HEK293T (cell line): ENCODE measurements at regions not wholly inside any gene's neighbourhood (a gene's known extent, or its start where the extent isn't known, plus 50 kb on each side); places are given as distances from the start of the nearest gene placed in this dataset.

ENCODE experiments used
- CTCF ChIA-PET: fragments of 350-600 bp; formaldehyde crosslinking; extraction: SDS; loops from one replicate; lab custom pipeline; 2021; ENCODE audit warnings: antibody characterized with exemption, inconsistent platforms; lab: Yijun Ruan, JAX
- POLR2A ChIA-PET: fragments of 350-600 bp; formaldehyde crosslinking; extraction: SDS; loops from one replicate; lab custom pipeline; 2020; ENCODE audit warnings: antibody characterized with exemption, inconsistent platforms; lab: Yijun Ruan, JAX
- DNase-seq: peaks from one replicate; pipeline ENCODE4 v3.0.0; 2012; ENCODE audit warnings: mixed read lengths; ENCODE audit errors: extremely low spot score
- ARNT ChIP-seq: fragments of 450-650 bp; IDR thresholded peaks from 2 replicates; pipeline ENCODE4 v1.6.1; 2017; ENCODE audit warnings: mild to moderate bottlenecking
- BHLHE40 ChIP-seq: fragments of 450-650 bp; IDR thresholded peaks from 2 replicates; pipeline ENCODE4 v1.6.1; 2016; ENCODE audit warnings: mild to moderate bottlenecking, moderate library complexity, borderline replicate concordance
- CTBP1 ChIP-seq: fragments of 450-650 bp; IDR thresholded peaks from 2 replicates; pipeline ENCODE4 v1.6.1; 2016; ENCODE audit warnings: borderline replicate concordance
- ELF4 ChIP-seq: fragments of 450-650 bp; IDR thresholded peaks from 2 replicates; pipeline ENCODE4 v1.6.1; 2017; ENCODE audit warnings: antibody characterized with exemption
- FOXA1 ChIP-seq: fragments of 450-650 bp; IDR thresholded peaks from 2 replicates; pipeline ENCODE4 v1.6.1; 2016; ENCODE audit warnings: mild to moderate bottlenecking
- FOXK2 ChIP-seq: fragments of 450-650 bp; IDR thresholded peaks from 2 replicates; pipeline ENCODE4 v1.6.1; 2016; ENCODE audit warnings: mild to moderate bottlenecking
- FOXM1 ChIP-seq: fragments of 450-650 bp; IDR thresholded peaks from 2 replicates; pipeline ENCODE4 v1.6.1; 2017; ENCODE audit warnings: mild to moderate bottlenecking, borderline replicate concordance
- HDGF ChIP-seq: fragments of 450-650 bp; IDR thresholded peaks from 2 replicates; pipeline ENCODE4 v1.6.1; 2017; ENCODE audit warnings: antibody characterized with exemption, borderline replicate concordance
- L3MBTL2 ChIP-seq: fragments of 450-650 bp; conservative IDR thresholded peaks from 2 replicates; pipeline ENCODE4 v1.6.1; 2016; ENCODE audit warnings: mild to moderate bottlenecking
- LEF1 ChIP-seq: fragments of 450-650 bp; IDR thresholded peaks from 2 replicates; pipeline ENCODE4 v1.6.1; 2017; ENCODE audit warnings: mild to moderate bottlenecking, borderline replicate concordance
- NFRKB ChIP-seq: fragments of 450-650 bp; IDR thresholded peaks from 2 replicates; pipeline ENCODE4 v1.6.1; 2016; ENCODE audit warnings: mild to moderate bottlenecking, moderate library complexity
- SP1 ChIP-seq: fragments of 450-650 bp; IDR thresholded peaks from 2 replicates; pipeline ENCODE4 v1.6.1; 2017
- SUZ12 ChIP-seq: fragments of 450-650 bp; IDR thresholded peaks from 2 replicates; pipeline ENCODE4 v1.6.1; 2016; ENCODE audit warnings: mild to moderate bottlenecking
- TARDBP ChIP-seq: fragments of 450-650 bp; IDR thresholded peaks from 2 replicates; pipeline ENCODE4 v1.6.1; 2016
- ZNF384 ChIP-seq: fragments of 450-650 bp; IDR thresholded peaks from 2 replicates; pipeline ENCODE4 v1.6.1; 2016
- TF ChIP-seq, protein P1 (sequence below): fragments of 450-650 bp; IDR thresholded peaks from 2 replicates; pipeline ENCODE4 v1.6.1; 2016

DNA sequence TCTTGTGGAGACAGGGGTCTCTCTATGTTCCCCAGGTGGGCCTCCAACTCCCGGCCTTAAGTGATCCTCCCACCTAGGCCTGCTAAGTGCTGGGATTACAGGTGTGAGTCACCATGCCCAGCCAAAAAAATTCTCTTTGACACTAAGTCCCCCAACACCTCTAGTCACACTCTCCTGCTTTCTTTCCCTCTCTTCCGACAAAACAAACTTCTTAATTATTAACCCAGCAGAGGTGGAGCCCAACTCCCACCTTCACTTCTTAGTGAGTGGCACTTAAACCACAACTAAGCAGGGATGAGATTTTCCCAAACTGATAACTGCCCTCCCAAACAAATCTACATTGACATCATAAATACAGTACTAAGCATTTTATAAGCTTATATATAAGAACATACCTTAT lies 60.5 kb upstream of the PMAIP1 start:
- DNase-seq = no peak
- ChIA-PET POLR2A (interaction anchor here (1.8 to 7.9 kb wide), 2 partner anchors 61 to 66 kb away, joined by 5 to 110 read pairs; partner anchors contain the start of gene PMAIP1), CTCF (no interaction called here)
- TF ChIP-seq BHLHE40 (no peak), L3MBTL2 (no peak), TARDBP (no peak), HDGF (no peak), FOXM1 (no peak), SUZ12 (no peak), FOXK2 (no peak), SP1 (no peak), CTBP1 (no peak), NFRKB (no peak), ARNT (no peak), LEF1 (no peak), FOXA1 (no peak)

DNA sequence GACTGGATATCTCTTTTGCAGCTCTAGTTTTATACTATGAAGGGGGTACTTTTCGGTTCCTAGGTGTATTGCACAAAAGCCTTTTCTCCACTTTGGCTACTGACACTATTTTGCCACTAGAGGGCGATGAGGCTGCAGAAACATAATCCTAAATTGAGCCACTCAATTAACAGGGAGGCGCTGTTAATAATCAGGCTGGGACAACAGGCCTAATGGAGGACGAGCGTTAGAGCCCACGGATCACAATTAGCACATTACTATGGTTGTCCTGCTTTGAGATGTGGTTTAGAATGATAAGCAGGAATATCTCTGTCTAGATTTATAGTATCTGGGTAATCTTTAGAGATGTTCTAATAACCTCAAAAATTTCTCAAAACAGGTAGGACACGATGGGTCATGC lies 62.2 kb upstream of the PMAIP1 start:
- TF ChIP-seq TARDBP (no peak), SP1 (no peak)
- ChIA-PET POLR2A (interaction anchor here (2.8 to 7.9 kb wide), 2 partner anchors 63 to 68 kb away, joined by 12 to 110 read pairs; partner anchors contain the start of gene PMAIP1), CTCF (interaction anchor here (0.7 to 1.2 kb wide), 3 partner anchors 47 to 109 kb away, joined by 3 read pairs; no protein-coding TSS in a partner anchor)
- peak; percentile 50 for DNase-seq

DNA sequence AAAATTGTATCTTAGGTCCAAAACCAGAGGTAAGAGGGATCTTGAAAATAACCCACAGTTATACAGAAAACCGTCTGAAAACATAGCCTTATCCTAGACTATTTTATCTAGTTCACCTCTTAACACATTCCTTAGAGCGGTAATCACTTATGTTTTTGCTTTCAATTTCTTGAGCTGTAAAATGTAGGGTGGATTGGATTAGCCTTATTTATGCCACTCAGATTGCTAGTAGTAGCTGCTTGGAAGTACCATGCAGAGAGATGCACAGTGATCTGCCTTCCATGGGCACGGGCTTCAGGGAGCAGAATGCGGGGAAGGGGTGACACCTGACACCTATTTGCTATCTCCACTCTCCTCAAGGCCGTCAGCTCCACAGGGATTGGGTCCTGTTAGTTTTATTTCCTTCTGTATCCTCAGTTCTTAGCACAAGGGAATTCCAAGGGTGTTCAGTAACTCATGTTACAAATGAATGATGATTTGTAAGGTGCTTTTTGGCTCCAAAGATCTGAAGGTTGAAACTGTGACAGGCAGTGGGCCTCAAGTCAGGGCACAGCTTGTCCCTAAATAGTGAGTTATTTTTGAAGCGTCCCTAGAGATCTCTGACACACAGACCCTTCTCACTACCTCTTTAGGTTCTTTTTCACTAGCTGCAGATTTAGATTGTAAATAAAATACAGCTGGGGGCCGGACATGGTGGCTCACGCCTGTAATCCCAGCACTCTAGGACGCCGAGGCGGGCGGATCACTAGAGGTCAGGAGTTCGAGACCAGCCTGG lies 64.0 kb upstream of the PMAIP1 start:
- CTCF ChIA-PET = interaction anchor here (0.7 to 2.1 kb wide), 6 partner anchors 13 to 208 kb away, joined by 3 to 14 read pairs (median 3); partner anchors contain the start of gene CCBE1
- TF ChIP-seq ELF4 (no peak), TARDBP (no peak), SP1 (no peak), LEF1 (no peak), NFRKB (no peak), FOXK2 (no peak), L3MBTL2 (no peak), FOXM1 (no peak), HDGF (no peak), ZNF384 (no peak), CTBP1 (no peak)
- TF ChIP-seq, protein P1, sequence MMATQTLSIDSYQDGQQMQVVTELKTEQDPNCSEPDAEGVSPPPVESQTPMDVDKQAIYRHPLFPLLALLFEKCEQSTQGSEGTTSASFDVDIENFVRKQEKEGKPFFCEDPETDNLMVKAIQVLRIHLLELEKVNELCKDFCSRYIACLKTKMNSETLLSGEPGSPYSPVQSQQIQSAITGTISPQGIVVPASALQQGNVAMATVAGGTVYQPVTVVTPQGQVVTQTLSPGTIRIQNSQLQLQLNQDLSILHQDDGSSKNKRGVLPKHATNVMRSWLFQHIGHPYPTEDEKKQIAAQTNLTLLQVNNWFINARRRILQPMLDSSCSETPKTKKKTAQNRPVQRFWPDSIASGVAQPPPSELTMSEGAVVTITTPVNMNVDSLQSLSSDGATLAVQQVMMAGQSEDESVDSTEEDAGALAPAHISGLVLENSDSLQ = no peak
- DNase-seq = no peak
- POLR2A ChIA-PET = interaction anchor here (2.8 to 7.9 kb wide), 2 partner anchors 65 to 70 kb away, joined by 12 to 110 read pairs; partner anchors contain the start of gene PMAIP1

DNA sequence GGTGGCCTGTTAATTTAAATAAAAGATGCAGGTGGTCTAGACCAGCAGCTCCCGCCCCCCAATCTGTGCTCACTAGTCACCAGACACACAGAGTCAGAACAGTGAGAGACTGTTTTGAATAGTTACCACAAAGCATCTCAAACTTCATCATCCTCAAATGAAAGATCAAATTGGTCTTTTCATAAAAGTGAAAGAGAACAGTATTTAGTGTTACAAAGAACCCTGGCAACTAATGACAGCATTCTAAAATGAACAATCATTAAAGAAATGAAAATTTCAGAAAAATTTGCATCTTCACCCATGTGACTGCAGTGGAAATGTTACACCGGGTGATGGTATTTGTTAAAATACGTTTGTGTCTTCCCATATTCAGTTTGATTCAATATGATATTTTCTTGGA lies 65.5 kb upstream of the PMAIP1 start:
- ChIA-PET CTCF (interaction anchor here (2.1 kb wide), 1 partner anchor 11 kb away, joined by 14 read pairs; no protein-coding TSS in a partner anchor), POLR2A (interaction anchor here (0.9 kb wide), 1 partner anchor 70 kb away, joined by 3 read pairs; no protein-coding TSS in a partner anchor)
- no peak for DNase-seq
- TF ChIP-seq, protein P1 = no peak
- TF ChIP-seq CTBP1 = no peak
- no peak for TF ChIP-seq FOXM1
- TF ChIP-seq FOXA1 = no peak
- TF ChIP-seq SUZ12 = no peak
- TF ChIP-seq ELF4 = no peak
- no peak for TF ChIP-seq SP1
- no peak for TF ChIP-seq BHLHE40
- TF ChIP-seq TARDBP = no peak
- no peak for TF ChIP-seq LEF1
- TF ChIP-seq L3MBTL2 = no peak
- TF ChIP-seq NFRKB = no peak
- no peak for TF ChIP-seq ZNF384
- no peak for TF ChIP-seq FOXK2
- TF ChIP-seq ARNT = no peak
- no peak for TF ChIP-seq HDGF

DNA sequence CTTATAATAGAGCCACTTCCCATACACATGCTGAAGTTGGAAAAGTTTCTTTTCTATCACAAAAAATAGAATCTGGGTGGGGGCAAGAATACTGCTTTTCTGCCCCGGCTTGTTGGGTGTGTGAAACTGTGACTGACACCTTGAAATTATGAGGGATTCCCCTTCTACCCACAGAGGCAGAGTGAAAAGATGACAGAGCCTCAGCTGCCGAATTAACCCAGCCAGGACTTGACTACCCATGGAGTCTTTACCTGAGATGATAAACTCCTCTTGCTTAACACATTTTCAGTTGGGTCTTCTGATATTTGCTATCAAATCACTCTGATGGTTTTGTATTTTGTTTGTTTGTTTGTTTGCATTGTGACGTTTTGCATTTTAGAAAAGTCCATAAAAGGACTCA lies 66.0 kb upstream of the PMAIP1 start:
- ChIA-PET CTCF (no interaction called here), POLR2A (no interaction called here)
- DNase-seq = no peak
- TF ChIP-seq NFRKB = no peak

DNA sequence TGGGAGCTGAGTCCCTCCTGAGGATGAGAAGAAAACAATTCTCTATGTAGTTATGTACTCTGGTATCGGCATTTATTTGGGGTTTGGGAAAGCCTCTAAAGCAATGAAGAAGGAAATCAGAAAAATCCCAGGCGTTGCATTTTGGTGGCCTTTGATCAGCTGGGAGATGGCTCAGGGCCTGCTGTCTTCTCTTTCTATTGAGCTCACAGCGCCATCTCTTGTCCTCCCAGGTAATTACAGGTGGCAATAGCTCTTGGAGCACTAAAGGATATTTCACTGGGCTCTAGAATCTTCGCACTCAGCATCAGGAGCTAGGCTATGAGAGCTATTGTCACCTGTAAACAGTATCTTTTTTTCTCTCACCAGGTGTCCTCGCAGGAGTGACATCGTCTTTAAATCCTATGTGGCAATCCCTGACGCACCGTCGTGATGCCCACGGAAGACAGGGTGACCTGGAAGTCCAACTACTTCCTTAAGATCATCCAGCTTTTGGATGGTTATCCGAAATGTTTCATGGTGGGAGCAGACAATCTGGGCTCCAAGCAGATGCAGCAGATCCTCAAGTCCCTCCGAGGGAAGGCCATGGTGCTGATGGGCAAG lies 76.1 kb upstream of the PMAIP1 start:
- DNase-seq = peak; percentile 54
- no peak for TF ChIP-seq LEF1
- TF ChIP-seq FOXA1 = no peak
- TF ChIP-seq FOXM1 = no peak
- no peak for TF ChIP-seq HDGF
- no peak for TF ChIP-seq SUZ12
- TF ChIP-seq, protein P1 = no peak
- no peak for TF ChIP-seq TARDBP
- POLR2A ChIA-PET = interaction anchor here (1.0 kb wide), 2 partner anchors 41 to 77 kb away, joined by 3 to 4 read pairs; partner anchors contain the start of gene PMAIP1
- CTCF ChIA-PET = interaction anchor here (0.5 to 2.9 kb wide), 41 partner anchors 8 to 575 kb away, joined by 3 to 35 read pairs (median 4); partner anchors contain the start of genes CCBE1 and RAX
